ENCODE measurements at regions not wholly inside any gene's neighbourhood (a gene's known extent, or its start where the extent isn't known, plus 50 kb on each side); places are given as distances from the start of the nearest gene placed in this dataset.

DNA sequence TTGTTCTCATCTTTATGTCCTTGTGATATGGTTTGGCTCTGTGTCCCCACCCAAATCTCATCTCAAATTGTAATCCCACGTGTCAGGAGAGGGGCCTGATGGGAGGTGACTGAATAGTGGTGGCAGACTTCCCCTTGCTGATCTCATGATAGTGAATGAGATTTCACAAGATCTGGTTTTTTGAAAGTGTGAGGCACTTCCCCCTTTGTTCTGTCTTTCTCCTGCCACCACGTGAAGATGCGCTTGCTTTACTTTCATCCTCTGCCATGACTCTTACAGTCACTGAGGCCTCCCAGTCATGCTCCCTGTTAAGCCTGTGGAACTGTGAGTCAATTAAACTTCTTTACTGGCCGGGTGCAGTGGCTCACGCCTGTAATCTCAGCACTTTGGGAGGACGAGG is 161.0 kb downstream of the HERPUD2 start:
- DNase-seq, result no peak

DNA sequence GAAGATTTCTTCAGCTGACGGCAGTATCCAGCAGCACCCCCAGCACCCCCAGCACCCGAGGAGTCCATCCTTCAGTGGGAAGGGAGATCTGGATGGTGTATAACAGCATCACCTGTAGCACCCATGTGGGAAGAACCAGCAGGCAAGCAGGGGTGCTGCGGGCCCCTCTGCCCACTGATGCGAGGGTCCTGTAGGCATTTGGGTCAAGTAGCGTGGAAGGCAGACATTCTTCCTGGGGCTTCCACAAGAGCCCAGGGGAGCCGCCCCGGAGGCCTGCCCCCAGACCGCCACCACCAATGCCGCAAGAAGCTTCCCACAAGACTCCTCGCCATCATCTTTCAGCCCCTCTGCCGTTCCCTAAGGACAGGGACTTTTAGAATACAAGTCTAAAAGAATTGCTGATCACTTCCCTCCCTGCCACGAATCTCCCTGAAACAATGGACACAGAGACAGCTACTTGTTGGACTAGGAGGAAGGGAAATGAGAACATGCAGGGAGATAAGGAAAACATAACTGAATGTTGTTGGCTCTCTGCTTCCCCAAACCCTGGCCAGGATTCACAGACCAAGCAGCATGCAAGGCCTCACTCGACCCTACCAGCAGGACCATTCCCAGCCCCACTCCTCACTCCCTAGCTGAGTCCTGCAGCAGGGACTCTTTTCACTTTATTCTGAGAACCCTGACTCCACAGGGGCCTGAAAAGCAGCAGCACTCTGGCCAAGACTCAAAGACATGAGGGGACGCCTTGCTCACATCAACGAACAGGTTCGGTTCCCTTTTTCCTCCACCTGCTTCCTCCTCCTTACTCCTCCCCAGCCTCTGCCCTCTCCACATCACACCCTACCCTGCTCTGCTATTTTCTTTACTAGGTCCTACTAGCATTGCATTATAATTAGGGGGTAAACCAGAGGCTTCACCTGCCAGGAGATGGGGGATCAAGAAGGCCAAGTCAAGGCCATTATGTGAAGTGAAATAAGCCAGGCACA is 164.5 kb downstream of the HERPUD2 start:
- no peak for DNase-seq

DNA sequence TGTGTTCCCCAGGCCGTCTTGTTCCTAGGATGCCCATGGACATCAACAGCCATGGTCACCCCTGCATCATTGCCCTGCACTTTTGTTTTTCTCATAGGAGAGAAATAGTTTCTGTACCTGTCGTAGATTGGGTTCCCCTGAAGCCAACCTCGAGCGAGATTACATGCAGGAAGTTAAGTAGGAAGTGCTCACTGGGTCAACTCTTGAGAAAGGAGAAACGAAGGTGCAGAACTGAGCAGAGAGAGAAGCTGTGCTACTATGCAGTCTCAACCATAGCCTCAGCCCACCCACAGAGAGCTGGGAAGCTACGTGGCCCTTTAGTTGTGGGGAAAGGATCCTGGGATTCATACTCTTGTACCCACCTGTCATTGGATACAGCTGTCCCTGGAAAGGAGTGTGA is 165.2 kb downstream of the HERPUD2 start:
- no peak for DNase-seq

DNA sequence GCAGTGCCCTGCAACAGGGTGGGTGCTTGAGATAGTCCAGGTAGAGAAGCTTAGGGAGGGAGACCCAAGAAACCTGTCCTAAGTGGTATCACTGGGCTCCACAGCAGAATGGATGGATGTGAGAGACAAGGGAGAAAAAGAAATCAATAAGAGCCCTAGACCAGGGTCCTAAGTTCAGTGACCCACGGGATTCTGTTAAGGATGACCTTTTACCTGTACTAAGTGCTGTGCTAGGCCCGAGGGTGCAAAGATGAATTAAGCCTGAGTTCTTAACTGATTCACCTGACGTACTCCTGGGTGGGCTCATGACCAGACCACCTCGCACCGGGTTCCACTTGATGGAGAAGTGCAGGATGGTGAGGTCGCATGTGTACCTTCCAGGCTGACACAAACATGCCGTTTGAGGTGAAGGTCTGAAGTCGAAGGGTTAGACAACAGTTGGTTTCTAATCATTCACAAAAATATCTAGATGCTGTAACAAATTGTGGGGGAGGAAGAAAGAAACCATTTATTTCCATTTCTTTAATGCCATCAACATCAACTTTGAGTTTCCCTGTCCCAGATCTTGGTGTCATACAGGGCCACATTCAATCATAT is 166.5 kb downstream of the HERPUD2 start:
- DNase-seq, result no peak

DNA sequence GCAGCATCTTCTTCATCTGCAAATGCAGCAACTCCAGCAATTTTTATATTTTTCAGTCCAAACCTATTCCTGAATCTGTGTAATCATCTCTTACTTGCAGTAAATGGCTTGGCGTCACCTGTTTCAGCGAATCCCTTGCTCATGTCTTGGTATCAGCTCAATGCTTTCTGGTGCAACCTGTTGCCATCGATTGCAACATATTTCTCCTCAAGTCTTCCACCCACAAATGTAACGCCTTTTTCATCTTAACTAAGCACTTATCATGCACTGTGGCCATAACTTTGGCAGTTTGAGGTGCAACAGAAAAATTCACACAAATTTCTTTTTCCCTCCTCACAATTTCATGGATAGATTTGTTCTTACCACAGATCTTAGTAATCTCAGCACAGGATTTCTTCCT is 168.3 kb downstream of the HERPUD2 start:
- no peak for DNase-seq

DNA sequence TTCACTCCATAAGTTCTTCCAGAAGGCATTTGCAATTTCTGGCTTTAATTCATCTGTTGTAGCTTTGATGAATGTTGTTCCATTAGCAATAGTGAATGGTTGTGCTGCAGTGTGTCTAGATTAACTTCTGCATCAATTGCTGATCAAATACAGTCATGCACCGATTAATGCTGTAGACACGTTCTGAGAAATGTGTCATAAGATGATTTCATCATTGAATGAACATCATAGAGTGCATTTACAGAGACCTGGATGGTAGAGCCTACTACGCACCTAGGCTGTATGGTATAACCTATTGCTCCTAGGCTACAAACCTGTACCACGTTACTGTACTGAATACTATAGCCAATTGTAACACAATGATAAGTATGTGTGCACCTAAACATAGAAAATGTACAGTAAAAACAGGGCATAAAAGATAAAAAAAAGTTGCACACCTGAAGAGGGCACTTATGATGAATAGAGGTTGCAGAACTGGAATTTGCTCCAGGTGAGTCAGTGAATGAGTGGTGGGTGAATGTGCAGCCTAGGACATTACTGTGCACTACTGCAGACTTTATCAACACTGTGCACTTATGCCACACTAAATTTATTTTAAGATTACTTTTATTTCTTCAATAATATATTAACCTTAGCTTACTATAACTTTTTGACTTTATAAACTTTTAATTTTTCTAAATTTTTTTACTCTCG is 170.7 kb downstream of the HERPUD2 start:
- no peak for DNase-seq

DNA sequence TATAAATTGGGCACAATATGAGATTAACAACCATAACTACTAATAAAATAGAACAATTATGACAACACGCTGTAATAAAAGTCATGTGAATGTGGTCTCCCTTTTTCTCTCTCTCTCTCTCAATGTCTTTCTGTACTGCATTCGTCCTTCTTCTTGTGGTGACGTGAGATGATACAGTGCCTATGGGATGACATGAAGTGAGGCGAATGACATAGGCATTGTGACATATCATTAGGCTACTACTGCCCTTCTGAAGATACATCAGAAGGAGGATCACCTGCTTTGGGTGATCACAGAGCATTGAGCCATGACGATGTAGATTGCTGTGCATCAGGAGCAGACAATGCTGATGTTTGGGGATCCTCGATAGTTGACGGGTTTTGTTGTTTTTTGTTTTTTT is 171.6 kb downstream of the HERPUD2 start:
- no peak for DNase-seq

DNA sequence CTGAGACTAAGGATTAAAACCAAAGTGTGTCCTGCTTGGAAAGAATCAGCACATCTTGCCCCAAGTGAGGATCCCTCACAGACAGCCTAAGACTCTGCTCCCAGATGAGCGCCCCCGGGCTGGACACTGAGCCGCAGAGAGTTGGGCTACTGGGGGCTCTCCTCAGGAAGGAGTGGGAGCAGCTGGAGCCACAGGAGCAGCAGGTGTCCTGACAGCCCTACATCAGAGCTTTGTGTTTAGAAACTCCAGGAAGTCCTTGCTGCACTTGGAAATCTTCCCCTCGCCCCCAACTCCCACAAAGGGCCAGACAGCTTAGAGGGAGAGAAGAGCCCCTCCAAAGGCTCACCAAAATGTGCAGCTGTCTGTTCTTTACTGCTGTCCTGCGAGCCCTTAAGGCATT is 172.2 kb downstream of the HERPUD2 start:
- DNase-seq, result no peak

DNA sequence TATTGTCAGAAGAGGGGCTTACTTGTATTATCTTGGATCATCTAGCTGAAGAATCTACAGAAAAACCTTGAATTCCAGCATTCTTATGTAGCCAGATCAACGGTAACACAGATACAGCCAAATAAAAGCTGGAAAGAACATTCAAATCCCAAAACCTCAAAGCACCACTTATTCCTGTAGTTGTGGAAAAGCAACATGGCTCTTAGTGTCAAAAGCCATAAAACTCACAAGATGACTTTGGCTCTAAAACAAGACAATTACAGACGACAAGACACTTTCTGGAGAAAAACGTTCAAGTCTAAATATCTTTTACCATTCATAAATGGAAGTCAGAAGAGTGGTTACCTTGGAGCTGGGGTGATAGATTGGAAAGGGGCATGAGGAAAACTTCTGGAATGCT is 173.0 kb downstream of the HERPUD2 start:
- no peak for DNase-seq

DNA sequence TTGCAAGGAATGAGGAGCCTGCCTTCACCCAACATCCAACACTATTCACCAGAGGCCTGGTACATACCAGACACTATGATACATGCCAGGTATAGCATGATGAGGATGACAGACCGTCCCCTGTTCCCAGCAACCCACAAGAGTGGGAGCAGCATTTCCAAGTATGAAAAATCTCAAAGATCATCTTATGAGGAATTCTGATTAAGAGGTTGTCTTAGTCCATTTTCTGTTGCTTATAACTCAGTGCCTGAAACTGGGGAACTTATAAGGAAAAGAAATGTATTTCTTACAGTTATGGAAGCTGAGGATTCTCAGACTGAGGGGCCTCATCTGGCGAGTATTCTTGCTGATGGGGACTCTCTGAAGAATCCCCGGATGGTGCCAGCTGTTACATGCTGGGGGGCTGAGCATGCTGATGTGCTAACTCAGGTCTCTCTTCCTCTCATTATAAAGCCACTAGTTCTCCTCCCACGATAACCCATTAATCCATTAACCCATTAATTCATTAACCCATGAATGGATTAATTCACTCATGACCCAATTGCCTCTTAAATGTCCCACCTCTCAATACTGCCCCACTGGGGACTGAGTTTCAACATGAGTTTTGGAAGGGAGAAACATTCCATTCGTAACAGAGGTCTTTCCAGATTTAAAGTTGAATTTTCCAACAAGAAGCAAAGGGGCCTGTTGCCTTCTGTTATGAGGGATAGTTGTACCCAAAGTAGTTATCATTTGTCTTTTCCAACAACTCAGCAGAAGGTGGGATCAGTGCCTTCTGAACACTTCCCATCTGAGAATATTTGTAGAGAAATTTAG is 173.9 kb downstream of the HERPUD2 start:
- no peak for DNase-seq

DNA sequence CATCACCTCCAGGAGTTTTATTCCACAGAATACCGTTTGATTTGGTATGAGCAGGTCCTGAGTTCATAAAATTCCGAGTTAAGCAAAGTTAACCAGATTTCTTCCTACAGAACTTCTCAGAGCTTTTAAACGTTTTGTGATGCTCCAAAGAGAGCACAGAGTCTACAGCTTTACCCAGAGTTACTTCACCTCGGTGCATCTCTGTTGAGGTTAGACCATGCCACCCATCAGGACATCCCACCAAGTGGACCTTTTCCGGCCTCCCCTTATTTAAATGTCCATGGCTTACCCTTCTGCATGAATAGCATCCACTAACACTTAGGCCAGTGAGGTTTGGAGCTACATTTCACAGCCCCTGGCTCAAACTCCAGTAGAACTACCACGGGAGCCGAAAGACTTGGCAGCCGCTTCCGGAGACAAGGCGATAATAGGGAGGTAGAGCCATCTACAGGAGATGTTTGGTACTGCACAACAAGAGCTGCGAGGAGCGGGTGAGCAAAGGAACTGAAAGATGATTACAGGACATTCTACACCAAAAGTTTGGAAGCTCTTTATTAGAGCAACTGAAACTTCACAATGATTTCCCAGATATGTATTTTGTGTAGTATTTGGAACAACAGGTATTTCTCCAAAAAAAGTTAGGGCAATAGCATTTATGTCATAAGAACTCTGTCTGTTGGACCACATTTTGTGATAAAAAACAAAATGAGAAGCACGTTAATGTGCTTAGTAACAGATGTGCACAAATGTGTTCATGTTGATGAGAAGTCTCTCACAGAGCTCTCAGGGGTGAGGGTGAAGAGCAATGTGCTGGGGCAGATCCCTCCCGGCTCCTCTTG is 174.7 kb downstream of the HERPUD2 start:
- peak; percentile 28 for DNase-seq

DNA sequence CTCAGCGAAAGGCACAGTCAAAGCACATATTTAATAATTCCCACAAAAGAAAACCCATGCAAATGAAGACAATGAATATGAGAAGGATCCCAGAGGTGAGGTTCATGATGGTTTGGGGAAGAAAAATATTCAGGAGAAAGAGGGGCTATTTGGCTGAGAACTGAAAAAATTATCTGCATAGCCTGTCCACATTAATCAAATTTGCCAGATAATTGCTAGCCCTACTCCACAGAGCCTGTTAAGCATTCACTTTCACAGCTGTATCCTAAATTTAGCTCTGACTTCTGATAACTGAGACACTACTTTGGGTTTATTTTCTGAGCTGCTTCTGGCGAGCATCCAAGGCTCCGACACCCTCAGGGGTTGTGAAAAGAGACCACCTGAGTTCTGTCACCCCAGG is 176.2 kb downstream of the HERPUD2 start:
- DNase-seq, result no peak

DNA sequence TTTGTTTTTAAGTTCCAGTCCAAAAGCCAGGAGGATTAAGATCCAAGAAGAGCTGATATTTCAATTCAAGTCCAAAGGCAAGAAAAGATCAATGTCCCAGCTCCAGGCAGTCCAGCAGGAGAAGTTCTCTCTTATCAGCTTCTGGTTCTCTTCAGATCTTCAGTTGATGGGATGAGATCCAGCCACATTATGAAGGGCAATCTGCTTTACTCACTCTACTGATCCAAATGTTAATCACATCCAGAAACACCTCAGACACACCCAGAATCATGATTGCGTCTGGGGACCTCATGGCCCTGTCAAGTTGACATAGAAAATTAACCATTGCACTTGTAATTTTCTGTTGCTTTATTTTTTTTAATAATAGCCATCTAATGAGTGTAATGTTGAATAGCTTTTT is 178.4 kb downstream of the HERPUD2 start:
- DNase-seq, result no peak

DNA sequence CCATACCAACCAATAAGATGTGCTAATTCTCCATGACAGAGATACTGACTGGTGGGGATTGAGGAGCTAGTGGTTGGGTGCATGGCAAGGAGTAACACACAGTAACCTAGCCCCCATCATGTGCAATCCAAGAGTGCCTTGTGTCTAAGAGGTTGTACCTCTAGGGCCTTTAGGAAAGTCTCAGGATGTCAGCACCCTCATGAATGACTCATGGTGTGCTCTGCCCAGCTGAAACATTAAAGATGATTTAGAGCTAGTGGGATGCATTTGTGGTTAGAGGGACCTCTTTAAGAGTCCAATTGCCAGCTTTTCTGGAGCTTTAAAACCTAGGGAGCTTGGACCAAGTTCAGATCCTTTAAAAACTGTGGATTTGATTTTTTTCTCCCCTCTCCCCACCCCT is 181.1 kb downstream of the HERPUD2 start:
- no peak for DNase-seq

DNA sequence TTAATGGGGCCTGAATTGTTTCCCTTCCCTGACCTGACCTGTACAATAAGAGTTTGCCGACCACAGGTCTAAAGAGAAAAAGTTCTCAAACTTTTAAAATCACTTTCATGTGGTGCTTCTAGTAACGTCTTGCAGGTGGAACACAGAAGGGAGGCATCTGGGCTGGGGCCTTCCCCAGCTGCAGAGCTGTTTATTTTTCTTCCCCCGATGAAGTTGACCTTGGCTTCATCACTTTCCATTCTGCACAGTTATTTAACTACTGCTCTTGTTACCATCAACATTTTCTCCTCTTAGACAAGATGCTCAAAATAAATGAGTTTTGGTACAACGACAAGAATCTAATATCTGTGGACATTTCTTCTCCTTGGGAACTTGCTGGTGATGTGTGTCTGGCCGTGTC is 181.7 kb downstream of the HERPUD2 start:
- DNase-seq, result no peak

DNA sequence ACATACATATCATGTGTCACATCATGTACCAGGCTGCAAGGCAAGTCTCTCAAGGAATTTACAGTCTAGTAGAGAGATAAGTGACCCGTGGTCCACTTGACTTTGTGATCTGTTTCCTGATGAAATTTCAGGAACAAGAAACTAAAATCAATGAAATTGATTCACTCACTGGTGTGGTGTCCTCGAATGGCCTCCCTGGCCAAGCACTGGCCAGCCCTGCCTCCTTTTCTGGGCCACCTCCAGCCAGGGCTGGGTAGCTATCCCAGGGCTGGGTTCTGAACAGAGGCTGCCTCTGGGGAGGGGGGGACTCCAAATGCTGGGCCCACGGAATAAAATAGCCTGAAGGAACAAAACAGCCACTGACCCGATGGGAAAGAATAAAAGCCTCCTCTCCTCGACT is 182.2 kb downstream of the HERPUD2 start:
- DNase-seq, result no peak

DNA sequence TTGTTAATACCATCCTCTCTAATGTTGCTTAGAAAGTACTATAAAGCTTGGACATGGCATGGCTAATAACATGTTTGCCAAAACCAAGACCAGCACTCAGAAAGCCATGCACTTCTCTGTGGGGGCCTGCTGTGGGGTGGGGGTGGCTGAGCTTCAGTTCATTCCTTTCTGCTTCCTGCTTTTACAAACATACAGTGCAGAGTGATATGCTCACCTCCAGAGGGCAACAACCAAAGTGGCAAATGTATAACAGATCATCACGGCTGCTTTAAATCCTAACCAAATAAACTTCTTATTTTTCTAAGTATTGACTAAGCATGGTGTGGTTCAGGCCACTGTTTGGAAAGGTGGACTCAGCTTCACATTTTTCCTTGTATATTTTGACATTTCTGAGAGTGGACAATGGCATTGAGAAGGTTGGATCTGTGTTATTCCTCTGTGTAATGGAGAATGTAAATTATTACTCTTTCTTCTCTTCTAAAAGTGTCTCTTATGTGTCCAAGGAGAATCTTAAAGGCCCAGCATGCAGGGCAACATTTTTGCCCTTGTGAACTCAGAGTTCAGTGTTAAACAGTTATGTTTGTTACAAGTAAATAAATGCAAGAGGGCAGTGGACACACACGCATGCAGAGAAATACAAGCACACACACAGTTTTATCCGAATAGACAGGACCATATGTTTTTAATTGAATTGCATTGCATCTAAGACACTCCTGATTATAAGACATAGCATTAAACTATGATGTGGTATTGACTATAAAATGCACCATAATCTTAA is 186.1 kb downstream of the HERPUD2 start:
- no peak for DNase-seq

DNA sequence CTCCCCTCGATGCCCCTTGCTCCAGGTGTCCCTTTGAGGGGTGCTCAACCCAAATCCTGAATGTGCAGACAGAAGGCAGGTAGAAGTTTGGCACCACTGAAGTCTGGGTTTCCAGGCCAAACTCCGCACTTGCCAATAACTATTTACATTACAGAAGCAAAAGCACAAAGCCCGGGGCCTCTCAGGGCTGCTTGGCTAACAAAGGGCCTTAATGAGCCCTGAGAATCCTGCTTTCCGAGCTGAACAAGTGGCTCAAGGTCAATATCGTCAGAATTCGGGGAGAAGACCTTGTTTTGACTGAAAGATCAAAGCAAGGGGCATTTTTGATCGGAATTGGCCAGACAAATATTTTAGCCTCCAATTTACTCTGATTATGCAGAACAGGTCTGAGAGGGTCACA is 189.9 kb downstream of the HERPUD2 start:
- DNase-seq, result no peak

DNA sequence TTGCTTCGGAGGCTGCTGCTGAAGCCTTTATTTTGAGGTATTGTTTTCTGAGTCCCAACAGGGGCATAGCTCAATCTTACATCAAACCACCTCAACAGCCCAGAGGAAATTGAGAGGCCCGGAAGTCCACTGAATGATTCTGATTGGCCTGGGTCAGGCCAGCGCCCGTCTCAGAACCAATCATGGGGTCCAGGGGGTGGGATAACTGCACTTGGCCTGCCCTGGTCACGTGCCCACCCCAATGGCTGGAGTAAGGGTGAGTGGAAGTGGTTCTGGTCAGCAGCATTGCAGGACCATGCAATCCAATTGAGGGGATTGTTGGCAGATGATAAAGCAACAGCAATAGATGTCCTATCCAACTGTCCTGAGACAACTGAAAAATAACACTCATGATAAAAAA is 190.6 kb downstream of the HERPUD2 start:
- DNase-seq, result no peak

DNA sequence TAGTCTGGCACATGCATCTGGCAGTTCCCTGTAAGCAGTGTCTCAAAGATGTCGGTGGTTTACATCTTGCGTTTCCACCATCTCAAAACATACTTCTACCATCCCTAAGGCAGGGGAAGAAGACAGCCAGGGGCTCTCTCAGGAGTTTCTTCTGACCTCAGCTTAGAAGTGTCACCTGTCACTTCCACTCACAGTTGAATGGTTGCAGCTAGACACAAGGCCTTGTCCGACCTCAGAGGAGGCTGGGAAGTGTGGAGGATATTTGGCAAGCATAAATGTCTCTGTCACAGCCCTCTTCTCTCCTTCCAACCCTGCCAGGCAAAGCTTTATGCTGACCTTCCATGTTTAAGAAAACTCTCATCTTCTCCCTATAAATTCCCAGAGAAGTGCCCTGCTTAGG is 193.3 kb downstream of the HERPUD2 start:
- no peak for DNase-seq

DNA sequence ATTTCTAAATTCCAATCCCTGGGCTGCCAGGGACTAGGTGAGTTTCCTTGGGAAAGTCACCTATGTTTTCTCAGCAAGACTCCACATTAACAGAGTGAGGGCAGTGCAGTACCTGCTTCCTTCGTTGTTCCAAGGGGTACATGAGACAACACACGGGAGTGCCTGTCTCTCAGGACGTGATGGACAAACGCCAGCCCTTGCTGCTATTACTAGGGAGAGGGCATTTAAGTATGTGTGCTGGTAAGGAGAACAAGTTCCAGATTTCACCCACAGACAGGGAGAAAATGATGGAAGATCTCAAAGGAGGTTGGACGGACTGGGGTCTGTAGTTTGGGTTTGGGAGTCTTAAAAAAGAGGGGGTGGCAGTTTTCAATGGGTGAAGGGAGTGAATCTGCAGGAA is 195.7 kb downstream of the HERPUD2 start:
- DNase-seq, result no peak
